H9 (cell line): ENCODE measurements at regions not wholly inside any gene's neighbourhood (a gene's known extent, or its start where the extent isn't known, plus 50 kb on each side); places are given as distances from the start of the nearest gene placed in this dataset.

Experiments
- DNase-seq: peaks from one replicate; pipeline ENCODE4 v3.0.0-alpha.2; 2017
- H2AFZ ChIP-seq: one replicate; pipeline ENCODE4 v1.6.1; 2013; ENCODE audit warnings: mild to moderate bottlenecking, low read length, control low read depth, moderate library complexity
- H2AK5ac ChIP-seq: 2 replicates; pipeline ENCODE4 v1.6.1; 2013; ENCODE audit warnings: low read length, control low read depth, mixed read lengths; ENCODE audit not compliant: insufficient read length
- H2BK120ac ChIP-seq: one replicate; pipeline ENCODE4 v1.6.1; 2013; ENCODE audit warnings: low read depth, mild to moderate bottlenecking, low read length, control low read depth, inconsistent platforms; ENCODE audit not compliant: poor library complexity, severe bottlenecking
- H2BK12ac ChIP-seq: 2 replicates; pipeline ENCODE4 v1.6.1; 2013; ENCODE audit warnings: low read length, control low read depth, mixed read lengths, low read depth; ENCODE audit not compliant: insufficient read length
- H2BK15ac ChIP-seq: 2 replicates; pipeline ENCODE4 v1.6.1; 2013; ENCODE audit warnings: low read depth, low read length, control low read depth
- H2BK20ac ChIP-seq: one replicate; pipeline ENCODE4 v1.6.1; 2013; ENCODE audit warnings: low read depth, mild to moderate bottlenecking, low read length, control low read depth, inconsistent platforms; ENCODE audit not compliant: poor library complexity, severe bottlenecking
- H2BK5ac ChIP-seq: 2 replicates; pipeline ENCODE4 v1.6.1; 2013; ENCODE audit warnings: low read length, control low read depth, mixed read lengths; ENCODE audit not compliant: insufficient read length
- H3K14ac ChIP-seq: 2 replicates; pipeline ENCODE4 v1.6.1; 2013; ENCODE audit warnings: low read length, control low read depth; ENCODE audit not compliant: insufficient read depth
- H3K18ac ChIP-seq: 2 replicates; pipeline ENCODE4 v1.6.1; 2013; ENCODE audit warnings: low read depth, mild to moderate bottlenecking, mixed read lengths, low read length, control low read depth; ENCODE audit not compliant: insufficient read length
- H3K23ac ChIP-seq: 2 replicates; pipeline ENCODE4 v1.6.1; 2013; ENCODE audit warnings: low read length, control low read depth, mixed read lengths, low read depth; ENCODE audit not compliant: insufficient read length
- H3K23me2 ChIP-seq: 2 replicates; pipeline ENCODE4 v1.6.1; 2013; ENCODE audit warnings: low read depth, mild to moderate bottlenecking, mixed read lengths, low read length, control low read depth; ENCODE audit not compliant: insufficient read length, poor library complexity, severe bottlenecking
- H3K27ac ChIP-seq: 2 replicates; pipeline ENCODE4 v1.5.1; 2013; ENCODE audit warnings: low read length, control low read depth, mixed read lengths, low read depth; ENCODE audit not compliant: insufficient read length
- H3K27me3 ChIP-seq: 2 replicates; pipeline ENCODE4 v1.6.1; 2013; ENCODE audit warnings: low read length, control low read depth, inconsistent platforms; ENCODE audit not compliant: insufficient read depth
- H3K4ac ChIP-seq: 2 replicates; pipeline ENCODE4 v1.6.1; 2013; ENCODE audit warnings: low read depth, mild to moderate bottlenecking, control low read depth, inconsistent platforms, low read length, moderate library complexity
- H3K4me1 ChIP-seq: 2 replicates; pipeline ENCODE4 v1.6.1; 2013; ENCODE audit warnings: low read length, control low read depth, inconsistent platforms; ENCODE audit not compliant: insufficient read depth
- H3K4me2 ChIP-seq: 2 replicates; pipeline ENCODE4 v1.6.1; 2013; ENCODE audit warnings: low read length, control low read depth, mixed read lengths; ENCODE audit not compliant: insufficient read length, insufficient read depth
- H3K56ac ChIP-seq: 2 replicates; pipeline ENCODE4 v1.6.1; 2013; ENCODE audit warnings: low read depth, mild to moderate bottlenecking, mixed read lengths, low read length, control low read depth; ENCODE audit not compliant: insufficient read length
- H3K79me1 ChIP-seq: 2 replicates; pipeline ENCODE4 v1.6.1; 2013; ENCODE audit warnings: low read depth, mild to moderate bottlenecking, moderate library complexity, low read length, control low read depth, inconsistent platforms; ENCODE audit not compliant: insufficient read depth, poor library complexity, severe bottlenecking
- H3K79me2 ChIP-seq: 2 replicates; pipeline ENCODE4 v1.6.1; 2013; ENCODE audit warnings: low read length, control low read depth, inconsistent platforms; ENCODE audit not compliant: insufficient read depth
- H3K9ac ChIP-seq: 2 replicates; pipeline ENCODE4 v1.6.1; 2013; ENCODE audit warnings: low read length, control low read depth, mixed read lengths; ENCODE audit not compliant: insufficient read length; ENCODE audit errors: extremely low read depth
- H3K9me3 ChIP-seq: one replicate; pipeline ENCODE4 v1.6.1; 2013; ENCODE audit warnings: low read depth, low read length, inconsistent platforms; ENCODE audit not compliant: control insufficient read depth
- H3T11ph ChIP-seq: one replicate; pipeline ENCODE4 v1.6.1; 2013; ENCODE audit warnings: mild to moderate bottlenecking, low read length, control low read depth, inconsistent platforms
- H4K20me1 ChIP-seq: one replicate; pipeline ENCODE4 v1.6.1; 2013; ENCODE audit not compliant: control insufficient read depth, insufficient read length, insufficient read depth
- H4K5ac ChIP-seq: 2 replicates; pipeline ENCODE4 v1.6.1; 2013; ENCODE audit warnings: low read depth, mild to moderate bottlenecking, mixed read lengths, low read length, control low read depth; ENCODE audit not compliant: insufficient read length
- H4K8ac ChIP-seq: replicated peaks from 2 replicates; pipeline ENCODE4 v1.6.1; 2013; ENCODE audit warnings: low read length, control low read depth, mixed read lengths, low read depth; ENCODE audit not compliant: insufficient read length
- H4K91ac ChIP-seq: 2 replicates; pipeline ENCODE4 v1.6.1; 2013; ENCODE audit warnings: low read depth, mild to moderate bottlenecking, moderate library complexity, mixed read lengths, low read length, control low read depth; ENCODE audit not compliant: insufficient read length
- H3K27ac Mint-ChIP-seq, 3 experiments: 2 replicates in 2 of 3; 3 replicates in 1 of 3; pipeline ENCODE4 v1.8.0; 2020 to 2021; ENCODE audit warnings: mixed read lengths in 3 of 3, mild to moderate bottlenecking in 1 of 3, moderate library complexity in 1 of 3
- H3K27me3 Mint-ChIP-seq: 2 replicates; pipeline ENCODE4 v1.8.0; 2021; ENCODE audit warnings: low read depth, mild to moderate bottlenecking, moderate library complexity, mixed read lengths
- H3K36me3 Mint-ChIP-seq, 3 experiments: 2 replicates in 2 of 3; 3 replicates in 1 of 3; pipeline ENCODE4 v1.8.0; 2020 to 2021; ENCODE audit warnings: low read depth in 3 of 3, mixed read lengths in 3 of 3; ENCODE audit not compliant: insufficient read depth in 1 of 3
- H3K4me1 Mint-ChIP-seq, 2 experiments: 2 replicates each; pipeline ENCODE4 v1.8.0; 2020; ENCODE audit warnings: mixed read lengths in 2 of 2
- H3K4me3 Mint-ChIP-seq, 2 experiments: 2 replicates in 1 of 2; 3 replicates in 1 of 2; pipeline ENCODE4 v1.8.0; 2020 to 2021; ENCODE audit warnings: mild to moderate bottlenecking in 2 of 2, mixed read lengths in 2 of 2, moderate library complexity in 1 of 2
- H3K9me3 Mint-ChIP-seq, 2 experiments: 2 replicates in 1 of 2; 3 replicates in 1 of 2; pipeline ENCODE4 v1.8.0; 2020; ENCODE audit warnings: mild to moderate bottlenecking in 2 of 2, mixed read lengths in 2 of 2, moderate library complexity in 1 of 2
- CTCF ChIP-seq: fragments of 200-600 bp; sonication (generic); conservative IDR thresholded peaks from 3 replicates; pipeline ENCODE4 v1.8.0; 2021; ENCODE audit warnings: antibody characterized with exemption, mild to moderate bottlenecking
- WGBS: extraction: QIAGEN DNeasy Blood & Tissue Kit; methylation state at CpG from one replicate; pipeline ENCODE4 v1.1.7; 2013; ENCODE audit warnings: missing lambda C conversion rate, low lambda C conversion rate, mixed read lengths; ENCODE audit not compliant: insufficient read length; ENCODE audit errors: extremely low coverage; 5-methylcytosine and 5-hydroxymethylcytosine counted together

GRCh38 chrX:1075156-1075555 lies 137.3 kb downstream of the CRLF2 start:
- Histone ChIP-seq H3K18ac (no peak overlapping the region), H3K27me3 (no peaks in the 10 kb centered on the region), H3K4me2 (no peak overlapping the region), H3K23me2 (no peaks in the 10 kb centered on the region), H3K14ac (no peak overlapping the region), H3K23ac (no peak overlapping the region), H4K91ac (no peak overlapping the region), H3K4ac (no peak overlapping the region), H2BK15ac (no peak overlapping the region), H3T11ph (no peak overlapping the region), H3K4me1 (no peaks in the 10 kb centered on the region), H2BK12ac (no peak overlapping the region), H2BK120ac (no peak overlapping the region), H3K9ac (no peak overlapping the region), H3K27ac (no peak overlapping the region), H3K79me2 (no peaks in the 10 kb centered on the region), H4K8ac (no peak overlapping the region), H2BK20ac (no peak overlapping the region), H2AK5ac (no peak overlapping the region), H2BK5ac (no peak overlapping the region), H3K79me1 (no peaks in the 10 kb centered on the region), H3K56ac (no peak overlapping the region), H4K5ac (no peak overlapping the region), H2AFZ (no peak overlapping the region), H4K20me1 (no peaks in the 10 kb centered on the region), H3K9me3 (no peaks in the 10 kb centered on the region)
- Mint-ChIP-seq H3K27me3 (peaks cover 9% of the 10 kb centered on the region), H3K9me3 (peaks cover 18 to 20% of the 10 kb centered on the region in 2 experiments), H3K4me3 (no peak overlapping the region), H3K4me1 (peaks cover 7 to 10% of the 10 kb centered on the region in 2 experiments), H3K27ac (peak overlapping the region in 1 of 3 experiments; percentile 75; a peak in 2 of 7 replicates), H3K36me3 (peaks cover 0 to 19% (median 6%) of the 10 kb centered on the region in 3 experiments; a peak in 6 of 7 replicates)
- TF ChIP-seq CTCF, result no peak
- no CpG with 5 or more reads among the region's 7 CpGs for WGBS
- DNase-seq, result no peak
